ENCODE measurements at regions not wholly inside any gene's neighbourhood (a gene's known extent, or its start where the extent isn't known, plus 50 kb on each side); places are given as distances from the start of the nearest gene placed in this dataset.

DNA sequence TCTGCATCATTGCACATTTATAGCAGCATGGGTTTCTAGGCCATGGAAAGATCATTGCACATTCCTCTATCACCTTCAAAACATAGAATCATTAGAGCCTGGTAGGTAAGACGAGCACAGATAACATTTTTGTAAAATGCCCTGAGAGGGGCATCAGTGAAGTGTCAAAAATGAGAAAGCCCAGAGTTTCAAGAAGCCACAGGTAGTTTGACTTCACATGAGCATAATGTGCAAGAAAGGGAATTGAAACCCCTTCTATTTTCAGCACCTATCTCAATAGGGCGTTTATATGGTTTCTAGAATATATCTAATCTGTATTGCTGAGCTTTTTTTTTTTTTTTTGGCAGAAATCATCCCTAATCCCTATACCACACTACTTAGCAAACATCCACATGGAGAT, 2441.7 kb downstream of the ARAP2 start:
- Histone ChIP-seq H3K23me2 (ENCODE audit: low read depth, low read length) (no peaks in the 10 kb centered on the region), H4K8ac (ENCODE audit: extremely low read depth, insufficient read depth, low read length) (no peak overlapping the region), H2BK120ac (replicated peaks; ENCODE audit: low read depth, low read length) (no peak overlapping the region), H3K4me2 (ENCODE audit: insufficient read depth in 1 of 2, low read depth in 2 of 2, low read length in 2 of 2) (no peak overlapping the region), H4K5ac (ENCODE audit: insufficient read length, low read depth, low read length) (no peak overlapping the region), H2AFZ (ENCODE audit: low read length) (no peak overlapping the region), H2AK5ac (ENCODE audit: low read depth, low read length) (no peak overlapping the region), H4K91ac (replicated peaks; ENCODE audit: insufficient read length, low read length) (no peak overlapping the region), H2BK5ac (ENCODE audit: low read depth, low read length) (no peak overlapping the region), H3K36me3 (ENCODE audit: control insufficient read depth in 2 of 4, insufficient read depth in 4 of 4, low read length in 3 of 4) (no peaks in the 10 kb centered on the region), H3K23ac (ENCODE audit: insufficient read length) (no peak overlapping the region), H3K27ac (ENCODE audit: low read depth, low read length) (no peak overlapping the region), H3K4me1 (replicated peaks in 1 of 4; ENCODE audit: control insufficient read depth in 3 of 4, insufficient read depth in 4 of 4, low read length in 3 of 4) (no peaks in the 10 kb centered on the region), H3K4ac (replicated peaks; ENCODE audit: insufficient read length, low read depth, low read length) (no peak overlapping the region), H2BK15ac (ENCODE audit: low read length) (no peak overlapping the region), H3K27me3 (replicated peaks in 1 of 4; ENCODE audit: control insufficient read depth in 3 of 4, extremely low read depth in 1 of 4, insufficient read depth in 3 of 4, low read length in 3 of 4) (no peaks in the 10 kb centered on the region), H3K9me3 (ENCODE audit: insufficient read depth in 2 of 2, low read depth in 1 of 2, low read length in 1 of 2) (no peaks in the 10 kb centered on the region), H4K20me1 (replicated peaks in 1 of 2; ENCODE audit: control insufficient read depth in 1 of 2, insufficient read depth in 2 of 2, low read length in 2 of 2) (no peaks in the 10 kb centered on the region), H3K79me2 (ENCODE audit: control insufficient read depth in 1 of 2, insufficient read depth in 2 of 2, low read length in 2 of 2) (no peaks in the 10 kb centered on the region), H2BK20ac (ENCODE audit: low read length) (no peak overlapping the region), H3K18ac (ENCODE audit: extremely low read depth, low read length) (no peak overlapping the region), H3K4me3 (ENCODE audit: extremely low read depth in 1 of 4, insufficient read depth in 2 of 4, low read depth in 3 of 4, low read length in 4 of 4) (no peak overlapping the region), H3K56ac (replicated peaks; ENCODE audit: insufficient read length, low read depth, low read length) (no peak overlapping the region), H3K14ac (ENCODE audit: insufficient read length) (no peak overlapping the region), H3K9ac (replicated peaks in 1 of 4; ENCODE audit: extremely low read depth in 1 of 4, low read depth in 3 of 4, low read length in 3 of 4) (no peak overlapping the region), H3K79me1 (ENCODE audit: low read depth, low read length) (no peaks in the 10 kb centered on the region), H2BK12ac (ENCODE audit: low read depth, low read length) (no peak overlapping the region)
- FAIRE-seq (no peak), DNase-seq (ENCODE audit: low read depth in 1 of 2, low spot score in 2 of 2) (no peak)
- ChIA-PET CTCF (ENCODE audit: partially characterized antibody) (no interaction called here), POLR2A (ENCODE audit: partially characterized antibody) (no interaction called here)
- 96% methylated on average over 2 of the region's 2 CpGs; no CpG with 5 or more reads in 1 of the 2 experiments for WGBS, 2 experiments (ENCODE audit: extremely low coverage in 1 of 2, insufficient coverage in 1 of 2, insufficient read length in 1 of 2, insufficient replicate concordance in 2 of 2, low coverage in 1 of 2, low lambda C conversion rate in 2 of 2, missing lambda C conversion rate in 1 of 2)
- no peak for TF ChIP-seq POLR2A (IDR thresholded peaks at IDR 0.05; ENCODE audit: control extremely low read depth in 1 of 2, low read depth in 2 of 2, low read length in 2 of 2)
- TF ChIP-seq SIN3A (conservative IDR thresholded peaks at IDR 0.05 in 1 of 2, IDR thresholded peaks at IDR 0.05 in 1 of 2; ENCODE audit: low read depth in 1 of 2, low read length in 2 of 2): no peak
- TF ChIP-seq, protein P1, sequence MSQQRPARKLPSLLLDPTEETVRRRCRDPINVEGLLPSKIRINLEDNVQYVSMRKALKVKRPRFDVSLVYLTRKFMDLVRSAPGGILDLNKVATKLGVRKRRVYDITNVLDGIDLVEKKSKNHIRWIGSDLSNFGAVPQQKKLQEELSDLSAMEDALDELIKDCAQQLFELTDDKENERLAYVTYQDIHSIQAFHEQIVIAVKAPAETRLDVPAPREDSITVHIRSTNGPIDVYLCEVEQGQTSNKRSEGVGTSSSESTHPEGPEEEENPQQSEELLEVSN (IDR thresholded peaks at IDR 0.05): no peak
- TF ChIP-seq CHD1 (IDR thresholded peaks at IDR 0.05; ENCODE audit: low read depth, low read length): no peak
- no peak for TF ChIP-seq EGR1 (IDR thresholded peaks at IDR 0.05; ENCODE audit: borderline replicate concordance, low read depth, low read length)
- no peak for TF ChIP-seq HDAC6 (IDR thresholded peaks at IDR 0.05; ENCODE audit: low read depth, low read length)
- no peak for TF ChIP-seq KDM5A (IDR thresholded peaks at IDR 0.05; ENCODE audit: low read length)
- no peak for TF ChIP-seq CBX5 (IDR thresholded peaks at IDR 0.05; ENCODE audit: low read depth, low read length)
- no peak for TF ChIP-seq HDAC2 (IDR thresholded peaks at IDR 0.05; ENCODE audit: borderline replicate concordance in 1 of 2, low read depth in 2 of 2, low read length in 2 of 2)
- TF ChIP-seq RBBP5 (IDR thresholded peaks at IDR 0.05; ENCODE audit: borderline replicate concordance, low read depth, low read length): no peak
- TF ChIP-seq POU5F1 (IDR thresholded peaks at IDR 0.05; ENCODE audit: low read depth, low read length): no peak
- no peak for TF ChIP-seq BACH1 (IDR thresholded peaks at IDR 0.05; ENCODE audit: low read length)
- TF ChIP-seq NANOG (IDR thresholded peaks at IDR 0.05; ENCODE audit: insufficient read depth, low read depth, low read length, poor library complexity, severe bottlenecking): no peak
- TF ChIP-seq SIX5 (IDR thresholded peaks at IDR 0.05; ENCODE audit: low read depth, low read length): no peak
- TF ChIP-seq ZNF274 (IDR thresholded peaks at IDR 0.05; ENCODE audit: borderline replicate concordance, extremely low read depth, low read length): no peak
